NCI-H748 (cell line): ENCODE measurements at regions not wholly inside any gene's neighbourhood (a gene's known extent, or its start where the extent isn't known, plus 50 kb on each side); places are given as distances from the start of the nearest gene placed in this dataset.
"Not testable (repeated sequence)": the region's sequence is repeated elsewhere in the genome, so short reads cannot be mapped to it uniquely, and the experiment has no call there.

Source experiments
- DNase-seq: peaks from one replicate; lab custom pipeline; 2025; ENCODE audit not compliant: unreplicated experiment; lab: John Stamatoyannopoulos, UW

DNA sequence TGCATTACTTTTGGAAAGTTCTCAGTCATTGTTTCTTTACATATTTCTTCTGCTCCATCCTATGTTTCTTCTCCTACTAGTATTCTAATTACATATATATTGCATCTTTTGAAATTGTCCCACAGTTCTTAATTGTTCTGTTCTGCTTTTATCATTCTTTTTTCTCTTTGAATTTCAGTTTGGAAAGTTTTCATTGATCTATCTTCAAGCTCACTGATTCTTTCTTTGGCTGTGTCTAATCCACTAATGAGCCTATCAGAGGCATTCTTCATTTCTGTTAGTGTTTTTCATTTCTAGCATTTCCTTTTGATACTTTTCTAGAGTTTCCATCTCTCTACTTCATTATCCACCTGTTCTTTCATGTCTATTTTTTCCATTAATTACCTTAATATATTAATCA, 159.0 kb upstream of the KCNJ15 start:
- DNase-seq = no peak

DNA sequence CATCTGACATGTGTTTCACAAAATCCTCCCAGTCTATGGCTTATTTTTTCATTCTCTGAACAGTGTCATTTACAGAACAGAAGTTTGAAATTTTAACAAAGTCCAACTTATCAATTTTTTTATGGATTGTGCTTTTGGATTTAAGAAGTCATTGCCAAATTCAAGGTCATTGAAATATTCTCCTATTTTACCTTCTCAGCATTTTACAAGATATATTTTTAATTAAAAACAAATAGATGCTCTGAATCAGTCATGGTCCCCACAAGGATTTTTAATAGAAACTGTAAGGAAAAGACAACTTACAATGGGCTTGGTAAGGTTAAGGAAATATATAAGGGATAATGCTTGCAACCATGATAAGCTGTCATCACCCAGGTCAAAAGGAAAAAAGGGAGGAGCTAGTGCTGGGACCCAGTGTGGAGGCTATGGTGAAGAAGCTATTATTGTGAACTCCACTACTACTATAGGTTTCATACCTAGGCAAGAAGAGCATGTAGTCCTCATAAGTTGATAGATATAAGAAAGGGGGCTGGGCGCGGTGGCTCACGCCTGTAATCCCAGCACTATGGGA, 144.5 kb upstream of the KCNJ15 start:
- DNase-seq = no peak

DNA sequence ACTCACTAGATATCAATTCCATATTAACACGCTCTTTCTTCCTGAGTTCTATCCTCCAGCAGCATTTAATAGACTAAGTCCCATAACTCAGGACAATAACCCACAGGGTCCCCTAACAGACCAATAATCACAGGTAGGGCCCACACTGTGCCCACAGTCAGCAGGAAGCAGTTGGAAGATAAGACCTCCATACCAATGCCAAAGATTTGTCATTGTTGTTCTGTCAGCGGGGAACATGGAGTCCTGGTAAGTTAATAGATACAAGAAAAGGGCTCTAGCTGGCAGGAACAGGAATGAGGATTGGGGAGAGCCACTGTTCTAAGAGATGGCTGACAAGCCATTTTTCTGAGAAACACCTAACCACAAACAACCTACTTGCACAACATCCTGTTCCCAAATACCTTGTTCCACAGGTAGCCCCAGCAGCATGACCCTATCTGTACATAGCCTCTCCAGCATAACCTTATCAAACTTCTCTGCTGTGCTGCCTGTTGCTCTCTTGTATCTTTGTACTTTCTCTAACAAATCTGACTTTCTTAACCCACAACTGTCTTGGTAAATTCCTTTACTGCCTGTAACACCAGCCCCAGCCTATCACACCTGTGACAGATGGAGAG, 142.0 kb upstream of the KCNJ15 start:
- DNase-seq = no peak

DNA sequence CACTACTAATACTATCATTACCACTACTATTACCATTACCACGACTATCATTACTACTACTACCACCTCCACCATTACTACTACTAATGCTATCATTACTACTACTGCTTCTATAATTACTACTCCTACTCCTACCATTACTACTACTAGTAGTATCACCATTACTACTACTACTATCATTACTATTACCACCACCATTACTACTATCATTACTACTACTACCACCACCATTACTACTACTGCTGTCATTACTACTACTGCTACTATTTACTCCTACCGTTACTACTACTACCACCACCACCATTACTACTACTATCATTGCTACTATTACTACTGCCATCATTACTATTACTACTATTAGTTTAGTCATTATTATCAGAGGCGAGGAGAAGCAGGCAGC, 140.9 kb upstream of the KCNJ15 start:
- DNase-seq = no peak

DNA sequence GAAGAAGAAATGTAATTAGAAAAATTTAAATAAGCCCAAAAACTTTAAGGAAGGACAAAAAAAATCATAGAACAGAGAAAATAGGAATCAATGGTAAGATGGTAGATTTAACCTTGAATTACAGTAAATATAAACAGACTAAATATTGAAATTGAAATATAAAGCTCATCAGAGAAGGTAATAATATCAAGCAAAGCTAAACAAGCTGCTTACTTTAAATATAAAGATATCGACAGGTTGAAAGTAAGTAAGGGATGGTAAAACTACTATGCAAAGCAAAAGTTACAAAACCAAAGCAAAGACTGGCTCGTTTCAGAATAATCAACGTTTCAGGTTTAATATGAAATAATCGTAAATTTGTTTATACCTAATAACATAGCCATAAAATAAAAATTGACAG, 137.0 kb upstream of the KCNJ15 start:
- no peak for DNase-seq

DNA sequence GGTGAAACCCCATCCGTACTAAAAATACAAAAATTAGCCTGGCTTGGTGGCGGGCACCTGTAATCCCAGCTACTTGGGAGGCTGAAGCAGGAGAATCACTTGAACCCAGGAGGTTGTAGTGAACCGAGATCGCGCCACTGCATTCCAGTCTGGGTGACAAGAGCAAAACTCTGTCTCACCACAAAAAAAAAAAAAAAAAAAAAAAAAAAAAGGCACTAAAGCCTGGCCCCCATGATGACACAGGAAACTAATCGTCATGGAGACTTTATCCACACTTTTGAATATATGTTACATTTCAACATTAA, 136.2 kb upstream of the KCNJ15 start:
- not testable (repeated sequence) for DNase-seq

DNA sequence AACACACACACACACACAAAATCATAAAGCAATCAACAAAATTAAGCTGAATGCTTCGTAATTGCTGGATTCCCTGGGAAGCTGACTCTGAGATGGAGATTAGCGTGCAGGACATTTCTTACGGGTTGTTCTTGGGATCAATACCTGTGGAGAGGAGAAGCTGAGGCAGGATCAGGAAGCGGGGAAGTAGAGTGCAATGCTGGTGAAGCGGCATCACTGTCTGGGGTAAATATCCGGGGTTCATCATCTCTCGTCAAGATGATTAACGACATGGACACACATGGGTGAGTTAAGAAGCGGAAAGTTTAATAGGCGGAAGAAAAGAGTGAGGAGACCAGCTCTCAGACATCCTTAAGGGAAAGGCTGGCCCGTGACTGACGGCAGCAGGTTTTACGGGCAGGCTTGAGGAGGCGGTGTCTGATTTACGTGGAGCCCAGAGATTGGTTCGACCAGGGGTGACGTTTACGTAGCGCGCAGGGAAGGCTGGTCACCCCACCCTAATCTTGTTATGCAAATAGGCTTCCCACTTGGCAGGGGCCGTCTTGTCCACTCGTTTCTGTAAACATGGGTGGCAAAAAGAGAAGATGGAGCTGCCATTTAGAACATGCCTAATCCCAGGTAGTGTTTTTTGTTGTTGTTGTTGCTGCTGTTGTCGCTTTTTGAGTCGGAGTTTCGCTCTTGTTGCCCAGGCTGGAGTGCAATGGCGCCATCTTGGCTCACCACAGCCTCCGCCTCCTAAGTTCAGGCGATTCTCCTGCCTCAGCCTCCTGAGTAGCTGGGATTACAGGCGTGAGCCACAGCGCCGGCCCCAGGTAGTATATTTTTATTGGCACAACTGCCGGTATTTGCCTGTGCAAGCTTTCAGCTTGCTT, 135.6 kb upstream of the KCNJ15 start:
- DNase-seq = no peak

DNA sequence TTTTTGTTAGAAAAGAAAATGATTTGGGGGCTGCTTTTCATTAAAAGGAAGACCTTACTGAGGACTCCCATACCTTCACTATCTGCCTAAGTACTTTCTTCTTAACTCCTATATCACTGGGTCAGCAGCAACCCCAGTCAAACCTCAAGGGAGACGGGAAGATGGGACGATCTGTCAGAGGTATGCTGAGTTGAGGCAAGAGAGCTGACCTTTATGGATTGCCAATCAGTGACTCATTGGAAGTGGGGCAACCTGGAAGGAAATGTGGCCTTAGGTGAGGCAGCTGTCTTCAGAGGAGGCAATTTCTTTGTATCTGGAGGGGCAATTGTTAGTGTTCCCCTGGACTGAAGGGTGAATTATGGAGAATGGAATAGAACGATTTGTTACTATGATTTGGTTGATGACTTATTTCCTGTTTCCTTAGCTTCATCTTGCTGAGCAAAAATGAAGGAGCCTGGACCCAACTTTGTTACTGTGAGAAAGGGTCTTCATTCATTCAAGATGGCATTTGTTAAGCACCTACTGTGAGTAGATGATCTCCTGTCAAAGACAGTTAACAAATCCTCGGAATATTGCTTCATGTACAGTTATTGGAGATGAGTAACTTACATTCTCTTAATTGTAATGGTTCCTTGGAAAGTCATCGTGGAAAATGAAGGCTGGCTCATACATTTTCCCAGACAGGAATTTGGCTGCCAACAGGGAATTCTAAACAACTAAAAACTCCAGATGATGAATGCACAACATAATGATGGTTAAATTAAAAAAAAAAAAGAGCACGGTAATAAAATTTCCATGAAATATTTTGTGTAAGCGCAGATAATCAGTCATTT, 134.7 kb upstream of the KCNJ15 start:
- no peak for DNase-seq

DNA sequence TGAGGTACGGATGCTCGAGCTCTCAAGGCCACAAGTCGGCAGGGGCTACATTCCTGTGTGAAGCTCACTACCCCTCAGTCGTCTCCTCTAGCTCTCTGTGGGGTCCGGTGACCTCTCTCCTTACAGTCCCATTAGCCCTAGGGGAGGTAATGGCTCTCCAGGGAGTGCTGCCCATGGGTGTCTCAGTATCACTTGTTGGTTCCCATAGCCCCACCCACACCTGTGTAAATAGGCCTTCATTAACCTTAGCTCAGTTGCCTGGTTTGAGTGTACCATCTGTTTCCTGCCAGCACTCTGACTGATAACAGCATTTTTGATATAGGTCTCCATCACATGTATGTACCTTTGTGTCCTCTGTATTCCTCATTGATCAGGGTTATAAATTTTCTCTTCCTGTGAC, 133.2 kb upstream of the KCNJ15 start:
- peak; percentile 83 for DNase-seq

DNA sequence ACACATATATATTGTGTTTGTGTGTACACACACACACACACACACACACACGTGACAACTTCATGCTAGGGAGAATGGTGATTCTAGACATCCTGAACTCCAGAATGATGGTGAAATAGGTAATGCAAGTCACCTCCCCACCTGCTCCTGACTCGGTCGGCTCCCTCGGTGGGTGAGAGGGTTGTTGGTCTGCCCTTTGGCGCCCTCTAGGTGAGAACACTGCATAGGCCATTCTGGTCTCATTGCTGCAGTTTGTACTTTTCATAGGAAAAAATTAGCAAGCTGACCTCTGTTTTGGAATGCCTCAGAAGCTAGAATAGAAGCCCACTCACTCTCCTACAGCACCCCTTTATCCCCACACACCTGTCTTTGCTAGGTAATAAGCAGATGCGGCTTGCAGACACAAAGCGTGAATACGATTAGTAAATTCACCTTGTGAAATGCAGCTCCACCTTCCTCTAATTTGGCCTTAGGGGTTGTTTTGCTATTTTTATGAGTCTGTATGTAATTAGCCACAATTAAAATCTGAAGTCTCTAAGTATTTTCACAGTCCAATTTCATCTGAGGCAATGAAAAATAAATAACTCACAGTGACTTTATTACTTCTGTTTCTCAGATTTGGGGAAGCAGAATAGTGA, 130.0 kb upstream of the KCNJ15 start:
- DNase-seq = peak; percentile 84

DNA sequence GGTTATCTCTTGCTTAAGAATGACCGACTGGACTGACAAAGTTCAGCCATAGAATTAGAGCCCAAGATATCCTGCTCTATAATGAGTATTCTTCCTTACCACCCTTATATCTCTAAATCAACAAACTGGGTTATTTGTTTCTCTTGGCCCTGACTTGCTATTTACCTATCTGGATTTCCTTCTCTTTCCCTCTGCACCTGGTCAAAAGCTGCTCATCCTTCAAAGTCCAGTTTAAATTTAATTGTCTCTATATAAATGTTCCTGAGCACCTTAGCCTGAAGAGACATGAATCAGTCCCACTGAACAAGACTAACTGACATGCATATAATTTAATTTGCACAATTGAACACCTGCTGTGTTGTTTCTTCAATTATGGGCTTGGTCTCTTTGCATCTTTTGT, 127.1 kb upstream of the KCNJ15 start:
- DNase-seq = peak; percentile 74

DNA sequence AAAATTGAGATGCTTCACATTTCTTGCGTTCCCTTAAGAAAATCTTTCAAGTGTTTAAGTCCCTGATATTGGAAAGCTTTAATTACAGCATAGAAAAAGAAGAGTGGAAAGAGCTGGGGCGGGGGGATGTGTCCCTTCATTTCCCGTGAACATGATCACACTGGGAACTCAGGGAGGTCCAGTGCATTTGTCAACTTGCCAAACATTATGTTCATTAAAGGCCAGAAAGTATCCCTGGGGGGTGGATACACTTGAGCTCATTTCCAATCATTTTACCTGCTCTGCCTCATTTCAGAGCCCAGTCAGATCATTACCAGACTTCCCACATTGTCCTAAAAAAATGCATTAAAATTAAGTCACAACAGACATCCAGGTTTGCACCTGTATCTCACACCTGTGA, 123.6 kb upstream of the KCNJ15 start:
- DNase-seq = peak; percentile 84

DNA sequence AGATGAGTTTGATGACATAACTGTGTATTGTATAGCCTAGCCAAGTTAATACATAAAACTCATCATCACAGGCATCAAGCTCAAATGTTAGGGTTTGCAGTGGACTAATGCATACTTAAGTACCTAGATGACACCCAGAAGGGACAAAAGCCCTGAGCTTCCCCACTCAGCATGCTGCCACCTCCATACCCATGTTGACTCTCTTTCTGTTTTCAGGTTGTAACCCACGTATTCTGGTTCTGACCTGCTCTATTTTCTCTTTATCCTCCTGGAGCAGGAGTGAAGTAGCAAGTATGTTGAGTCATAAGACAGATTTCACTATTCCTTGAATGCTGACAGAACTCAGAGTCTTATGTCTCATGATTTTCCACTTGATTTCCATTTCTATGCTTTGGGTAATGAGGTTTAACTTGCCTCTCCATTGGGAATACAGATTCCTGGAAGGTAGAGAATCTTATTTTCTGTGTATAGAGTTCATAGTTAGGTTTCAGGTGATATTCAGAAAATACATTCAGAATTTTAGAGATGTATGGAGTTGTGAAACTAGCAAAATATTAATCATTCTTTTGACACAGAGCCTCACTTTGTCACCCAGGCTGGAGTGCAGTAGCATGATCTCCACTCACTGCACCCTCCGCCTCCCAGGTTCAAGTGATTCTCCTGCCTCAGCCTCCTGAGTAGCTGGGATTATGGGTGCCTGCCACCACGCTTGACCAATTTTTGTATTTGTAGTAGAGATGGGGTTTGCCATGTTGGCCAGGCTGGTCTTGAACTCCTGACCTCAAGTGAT, 122.5 kb upstream of the KCNJ15 start:
- no peak for DNase-seq

DNA sequence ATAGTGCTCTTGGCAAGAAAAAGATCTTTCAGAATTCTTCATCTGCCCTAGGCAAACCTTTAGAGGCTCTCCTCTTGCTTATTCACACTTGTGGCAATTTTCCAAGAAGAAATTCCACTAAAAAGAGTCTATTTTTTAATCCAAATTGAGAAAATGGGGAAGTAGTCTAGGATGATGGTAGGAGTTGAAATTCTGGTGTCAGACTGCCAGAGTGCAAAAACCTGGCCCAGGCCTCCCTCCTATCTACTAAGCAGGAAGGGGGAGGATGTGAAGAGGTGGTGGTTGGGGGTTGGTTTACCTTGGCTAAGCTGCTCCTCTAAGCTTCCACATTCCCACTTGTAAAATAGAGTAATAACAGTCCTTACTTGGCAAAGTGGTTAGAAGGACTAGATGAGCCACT, 120.6 kb upstream of the KCNJ15 start:
- no peak for DNase-seq

DNA sequence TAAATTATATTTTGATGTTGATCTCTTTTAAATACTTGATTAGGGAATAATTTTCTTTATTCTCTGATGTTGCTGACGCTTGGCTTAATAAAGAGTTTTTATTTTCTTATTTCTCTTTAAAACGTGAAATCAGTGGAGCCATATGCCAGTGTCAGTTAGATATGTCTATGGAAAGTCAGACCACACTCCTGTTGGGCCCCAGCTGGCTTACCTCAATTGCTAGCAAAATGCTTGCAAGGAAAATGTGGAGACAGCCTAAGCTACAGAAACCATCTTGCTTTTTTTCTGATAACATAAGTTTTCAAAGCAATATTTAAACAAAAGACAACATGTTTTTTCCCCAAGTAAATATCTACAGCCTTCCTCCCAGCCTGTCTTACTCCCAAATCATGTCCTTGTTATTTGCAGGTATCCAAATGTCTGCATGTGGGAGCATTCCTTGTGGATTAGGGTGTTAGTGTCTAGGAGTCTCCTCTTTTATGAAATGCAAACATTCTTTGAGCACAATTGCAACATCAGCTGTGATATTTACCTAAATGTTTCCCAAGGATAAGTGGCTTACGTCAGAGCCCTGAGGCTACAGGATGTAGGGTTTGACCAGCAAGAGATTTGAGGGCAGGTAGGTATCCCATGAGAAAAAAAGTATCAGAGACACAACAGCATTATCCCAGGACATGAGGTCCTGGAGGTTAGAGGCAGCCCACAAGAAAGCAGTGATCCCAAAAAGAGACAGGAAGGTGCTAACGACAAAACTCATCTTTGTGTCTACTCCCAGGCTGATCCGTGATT, 117.2 kb upstream of the KCNJ15 start:
- peak; percentile 89 for DNase-seq

DNA sequence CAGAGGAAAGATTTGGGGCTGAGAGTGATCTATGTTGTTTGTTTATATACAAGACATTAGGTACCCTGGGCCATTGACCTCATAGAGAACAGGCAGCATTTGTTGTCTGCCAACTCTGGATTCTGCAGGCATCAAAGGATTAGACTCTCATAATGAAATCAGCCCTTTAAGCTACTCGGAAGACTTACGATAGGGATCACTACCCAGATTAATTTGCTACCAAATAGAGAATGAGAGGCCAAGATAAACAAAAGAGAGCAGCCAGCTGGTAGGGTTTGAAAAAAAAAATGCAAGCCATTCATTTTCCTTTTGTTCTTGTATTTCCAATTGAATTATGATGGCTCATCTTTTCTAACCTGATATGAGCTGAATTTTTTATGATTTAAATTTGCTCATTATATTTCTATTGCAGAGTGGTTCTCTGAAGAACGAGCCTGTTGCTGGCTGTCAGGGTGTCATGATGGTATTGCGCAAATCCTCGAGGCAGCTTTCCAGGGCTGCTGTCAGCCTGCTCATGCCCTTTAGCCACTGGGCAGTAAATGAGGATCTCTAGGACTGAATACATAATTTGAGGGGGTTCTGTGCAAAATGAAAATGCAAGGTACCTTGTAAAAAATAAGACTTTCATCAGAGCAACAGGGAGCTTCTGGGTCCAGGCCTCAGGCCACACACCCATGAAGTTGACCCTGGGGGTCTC, 116.4 kb upstream of the KCNJ15 start:
- peak; percentile 81 for DNase-seq

DNA sequence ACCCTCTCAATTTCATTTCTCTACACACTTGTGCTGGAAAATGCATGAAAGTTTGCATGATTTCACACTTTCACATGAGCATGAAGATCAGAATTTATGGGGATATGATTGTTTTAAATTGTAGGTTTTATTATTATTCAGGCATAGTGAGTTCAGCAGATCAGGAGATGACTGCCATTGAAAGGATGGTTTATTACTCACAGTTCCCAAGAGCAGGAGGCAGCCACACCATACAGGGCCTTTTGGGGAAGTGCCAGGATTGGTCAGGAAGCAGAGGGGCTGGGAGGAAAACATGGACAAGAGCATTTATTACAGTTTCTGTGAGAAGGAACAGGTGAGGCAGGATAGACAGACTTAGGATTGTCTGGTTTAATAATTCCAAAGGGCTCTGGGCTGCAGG, 114.6 kb upstream of the KCNJ15 start:
- no peak for DNase-seq

DNA sequence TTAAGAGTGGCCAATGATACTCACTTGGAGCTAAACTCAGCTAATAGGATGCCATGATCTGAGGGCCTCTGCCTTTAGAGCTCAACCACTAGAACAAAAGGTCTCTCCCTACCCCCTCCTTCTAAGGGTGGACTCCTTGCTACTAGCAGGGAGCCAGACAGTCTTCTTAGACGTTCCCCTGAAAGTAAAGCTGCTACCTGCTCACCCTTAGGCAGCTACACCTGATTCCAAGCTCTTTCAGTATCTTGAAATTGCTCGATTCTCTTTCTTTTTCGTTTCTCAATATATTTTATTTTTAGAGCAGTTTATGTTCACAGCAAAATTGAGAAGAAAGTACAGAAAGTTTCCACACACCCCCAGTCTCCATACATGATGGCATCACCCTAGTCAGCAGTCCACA, 112.6 kb upstream of the KCNJ15 start:
- DNase-seq = no peak

DNA sequence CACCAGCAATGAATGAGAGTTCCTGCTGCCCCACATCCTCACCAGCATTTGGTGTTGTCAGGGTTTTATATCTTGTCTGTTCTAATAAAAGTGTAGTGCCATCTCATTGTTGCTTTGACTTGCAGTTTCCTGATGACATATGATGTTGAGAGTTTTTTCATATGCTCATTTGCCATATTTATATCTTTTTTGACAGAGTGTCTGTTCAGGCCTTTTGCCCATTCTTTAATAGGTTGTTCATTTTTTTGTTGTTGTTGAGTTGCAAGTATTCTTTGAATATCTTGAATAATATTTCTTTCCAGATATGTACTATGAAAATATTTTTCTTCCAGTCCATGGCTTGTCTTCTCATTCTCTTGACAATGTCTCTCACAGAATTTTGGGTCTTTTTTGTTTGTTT, 111.7 kb upstream of the KCNJ15 start:
- DNase-seq = no peak
